DMS53 treated with DMSO at 0.1 percent for 48 hours (cell line): ENCODE measurements at regions not wholly inside any gene's neighbourhood (a gene's known extent, or its start where the extent isn't known, plus 50 kb on each side); places are given as distances from the start of the nearest gene placed in this dataset.

Experiments used
- DNase-seq: peaks from one replicate; lab custom pipeline; 2025; ENCODE audit not compliant: unreplicated experiment; lab: John Stamatoyannopoulos, UW

DNA sequence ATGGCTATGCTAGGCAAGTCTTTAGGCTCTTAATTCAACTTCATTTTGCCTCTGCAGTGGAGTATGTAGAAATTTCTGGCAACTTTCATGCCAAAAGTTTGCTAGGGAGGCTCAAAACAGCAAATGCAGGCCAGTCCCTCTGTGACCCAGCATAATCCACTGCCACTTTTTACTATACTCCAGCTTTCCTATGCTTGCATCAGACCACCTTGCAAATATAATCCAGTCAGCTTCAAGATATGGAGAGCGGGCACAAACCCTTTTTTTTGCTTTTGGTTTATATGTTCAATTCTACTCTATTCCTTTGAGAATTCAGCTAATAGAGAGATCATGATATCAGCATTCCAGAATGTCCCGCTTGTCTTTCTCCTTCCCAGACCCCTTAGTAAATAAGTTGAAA lies 192.0 kb upstream of the PABPC4L start:
- DNase-seq: no peak

DNA sequence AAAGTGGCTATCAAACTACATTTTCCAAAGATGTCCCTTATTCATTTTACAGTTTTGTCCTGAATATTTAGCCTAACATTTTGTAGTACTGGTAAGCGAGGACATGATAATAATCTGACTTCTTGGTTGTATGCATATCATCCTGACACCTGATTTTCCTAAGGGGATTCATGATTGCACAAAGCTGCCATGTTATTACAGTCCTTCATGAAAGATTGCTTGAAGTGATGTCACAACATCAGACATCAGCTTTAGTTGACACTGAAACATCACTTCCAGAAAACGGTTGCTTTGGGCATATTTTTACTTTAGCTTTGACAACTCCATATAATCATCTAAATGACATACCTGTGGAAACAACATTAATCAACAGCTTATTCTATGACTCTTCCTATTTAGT lies 188.7 kb upstream of the PABPC4L start:
- no peak for DNase-seq

DNA sequence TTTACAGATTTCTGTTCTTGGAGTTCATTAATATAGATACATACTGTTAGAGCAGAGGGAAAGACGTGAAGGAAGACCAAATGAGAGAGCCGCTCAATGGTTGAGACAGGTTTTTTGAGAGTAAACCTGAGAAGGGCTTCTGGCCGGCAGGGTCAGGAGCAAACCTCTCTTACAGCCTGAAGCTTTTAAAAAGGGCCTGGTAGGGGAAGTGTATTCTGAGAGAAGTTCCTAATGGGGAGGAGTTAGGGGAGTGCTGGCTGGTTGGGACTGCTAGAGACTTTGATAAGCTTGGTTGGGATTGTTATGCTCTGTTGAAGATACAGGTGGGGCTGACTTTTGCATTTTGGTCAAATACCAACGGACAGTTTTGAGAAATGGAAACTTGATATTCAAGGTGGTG lies 186.8 kb upstream of the PABPC4L start:
- no peak for DNase-seq

DNA sequence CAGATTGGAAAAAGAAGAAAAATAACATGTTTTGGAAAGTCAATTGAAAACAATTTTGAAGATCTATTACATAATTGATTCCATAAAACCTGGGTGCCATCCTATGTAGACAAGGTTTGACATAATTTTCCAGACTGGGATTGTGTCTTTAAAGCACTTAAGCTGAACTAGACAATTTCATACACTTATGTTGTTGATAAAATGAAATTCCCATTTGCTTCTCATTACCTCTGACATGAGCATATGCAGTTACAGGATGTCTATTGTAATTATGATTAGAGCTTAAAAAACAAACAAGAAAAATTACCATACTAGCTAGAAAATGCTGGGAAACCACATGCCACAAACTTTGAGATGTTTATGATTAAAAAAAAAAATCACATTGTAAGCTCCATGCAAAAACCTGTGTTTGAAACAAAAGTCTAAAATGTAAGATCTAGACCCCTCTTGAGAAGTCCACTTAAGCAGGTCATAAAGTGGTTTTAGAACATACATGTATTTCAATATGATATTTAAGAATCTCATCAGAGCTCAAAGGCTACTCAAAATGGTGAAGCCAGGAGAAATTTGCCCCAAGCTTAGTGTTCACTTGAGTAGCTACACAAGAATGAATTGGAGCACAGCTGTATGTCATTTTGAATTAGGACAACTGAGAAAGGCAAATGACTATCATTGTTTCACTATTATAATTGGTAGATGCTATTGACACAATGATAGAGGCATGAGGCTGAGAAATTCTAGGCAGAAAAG lies 181.1 kb upstream of the PABPC4L start:
- no peak for DNase-seq

DNA sequence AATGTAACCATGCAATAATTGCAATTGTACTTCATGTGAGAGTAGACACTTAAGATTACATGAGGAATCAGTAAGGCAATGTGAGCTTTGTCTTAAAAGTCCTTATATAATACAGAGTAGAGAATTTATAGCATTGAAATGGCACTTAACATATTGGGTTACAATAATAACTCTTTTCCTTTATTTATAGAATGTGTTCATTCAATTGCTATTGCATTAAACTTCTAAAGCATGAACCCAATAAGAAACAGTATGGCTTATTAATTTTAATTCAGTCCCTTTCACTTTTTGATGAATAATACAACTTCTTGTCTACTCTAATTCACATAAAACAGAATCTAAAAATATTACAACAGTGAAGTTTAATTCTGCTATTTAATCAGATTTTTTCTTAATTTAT lies 174.2 kb upstream of the PABPC4L start:
- no peak for DNase-seq

DNA sequence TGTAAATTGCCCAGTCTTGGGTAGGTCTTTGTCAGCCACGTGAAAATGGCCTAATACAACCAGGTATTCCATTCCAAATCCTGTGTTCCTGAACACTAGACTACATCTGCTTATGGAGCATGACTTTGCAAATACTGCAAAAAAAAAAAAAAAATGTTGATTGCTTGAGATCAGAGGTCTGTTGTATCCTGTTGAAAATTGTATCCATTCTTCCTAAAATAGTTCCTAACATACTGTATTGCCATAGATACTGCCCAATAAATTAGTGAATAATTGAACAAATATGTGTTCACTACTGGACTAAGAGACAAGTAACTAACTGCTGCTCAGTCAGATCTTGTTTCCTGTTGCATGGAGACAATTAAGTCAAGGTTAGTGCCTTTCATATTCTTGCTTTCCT lies 164.3 kb upstream of the PABPC4L start:
- DNase-seq: no peak

DNA sequence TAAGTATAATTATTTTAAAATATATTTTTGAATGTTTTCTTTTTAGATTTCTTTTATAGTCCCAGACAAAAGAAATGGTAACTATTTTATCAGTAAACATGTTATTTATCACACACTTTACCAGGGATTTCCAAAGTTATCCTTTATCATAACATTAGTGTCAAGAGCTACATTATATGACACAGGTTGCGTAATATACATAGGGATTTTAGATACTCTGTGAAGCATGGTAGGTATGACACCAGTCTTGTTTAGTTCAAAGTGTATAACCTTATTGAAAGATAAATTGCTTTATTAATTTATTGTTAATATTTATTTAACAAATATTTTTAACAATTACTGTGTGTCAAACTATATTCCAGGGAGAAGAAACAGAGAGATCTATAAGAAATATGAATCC lies 163.3 kb upstream of the PABPC4L start:
- DNase-seq: no peak

DNA sequence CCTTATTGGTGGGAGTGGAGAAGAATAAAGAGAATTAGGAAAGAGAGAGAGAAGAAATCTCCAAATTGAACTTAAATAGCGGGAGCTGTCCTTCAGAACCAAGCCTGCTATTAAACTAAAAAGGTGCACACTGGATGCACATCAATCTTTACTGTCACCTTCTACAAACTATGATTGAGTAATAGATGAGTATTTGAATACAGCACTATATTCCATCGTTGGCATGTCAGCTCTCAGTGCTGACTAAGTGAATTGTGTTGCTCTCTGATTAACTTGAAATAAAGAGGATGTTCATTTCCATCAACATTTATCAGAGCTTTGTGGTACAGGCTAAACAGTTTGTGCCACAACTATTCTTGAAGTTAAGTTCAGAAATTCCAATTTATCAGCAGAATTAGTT lies 143.7 kb upstream of the PABPC4L start:
- no peak for DNase-seq

DNA sequence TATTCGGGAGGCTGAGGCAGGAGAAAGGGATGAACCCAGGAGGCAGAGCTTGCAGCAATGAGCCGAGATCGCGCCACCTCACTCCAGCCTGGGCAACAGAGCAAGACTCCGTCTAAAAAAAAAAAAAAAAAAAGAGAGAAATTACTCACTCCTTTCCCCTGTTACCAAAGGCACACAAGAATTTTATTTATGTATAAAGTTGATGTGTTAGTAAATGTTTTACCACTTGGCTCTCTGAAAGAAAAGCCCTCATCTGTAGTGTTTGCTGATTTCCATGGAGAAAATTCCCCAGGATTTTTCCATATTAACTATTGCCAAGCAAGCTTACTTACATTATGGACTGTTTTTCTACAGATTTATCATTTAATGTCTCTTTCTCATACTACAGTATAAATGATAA lies 142.1 kb upstream of the PABPC4L start:
- DNase-seq: no peak

DNA sequence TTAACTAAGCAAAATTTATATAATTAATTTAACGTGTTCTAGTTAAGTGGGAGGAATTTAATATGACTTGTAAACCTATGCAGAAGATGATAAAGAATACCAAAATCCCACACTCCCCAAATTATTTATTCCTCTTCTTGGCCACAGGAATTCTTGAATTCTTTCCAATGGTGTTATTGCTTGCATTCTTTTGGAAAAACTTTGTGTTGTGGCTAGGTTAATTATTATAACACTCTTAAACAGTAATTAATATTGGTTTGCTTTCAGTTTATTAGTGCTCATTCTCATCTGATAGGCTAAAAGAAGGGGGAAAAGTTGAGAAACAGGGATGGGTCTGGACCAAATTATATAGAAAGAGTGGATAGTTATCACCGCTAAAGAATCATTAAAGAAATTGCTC lies 141.5 kb upstream of the PABPC4L start:
- DNase-seq: no peak

DNA sequence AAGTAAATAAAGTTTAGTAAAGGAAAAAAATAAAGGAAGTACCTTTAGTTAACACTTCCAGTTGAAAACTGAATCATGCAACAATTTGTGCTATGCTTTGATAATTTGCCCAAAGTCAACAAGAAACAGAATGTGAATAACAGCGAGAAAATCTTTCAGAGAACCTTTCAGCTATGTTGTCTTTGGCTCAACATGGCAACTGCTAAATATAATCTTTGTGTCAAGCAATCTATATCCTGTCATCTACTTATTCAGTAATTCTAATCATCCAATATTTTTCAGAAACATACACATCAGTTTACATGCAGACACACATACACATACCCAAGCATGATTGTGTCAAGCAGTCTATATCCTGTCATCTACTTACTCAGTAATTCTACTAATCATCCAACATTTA lies 136.0 kb upstream of the PABPC4L start:
- no peak for DNase-seq

DNA sequence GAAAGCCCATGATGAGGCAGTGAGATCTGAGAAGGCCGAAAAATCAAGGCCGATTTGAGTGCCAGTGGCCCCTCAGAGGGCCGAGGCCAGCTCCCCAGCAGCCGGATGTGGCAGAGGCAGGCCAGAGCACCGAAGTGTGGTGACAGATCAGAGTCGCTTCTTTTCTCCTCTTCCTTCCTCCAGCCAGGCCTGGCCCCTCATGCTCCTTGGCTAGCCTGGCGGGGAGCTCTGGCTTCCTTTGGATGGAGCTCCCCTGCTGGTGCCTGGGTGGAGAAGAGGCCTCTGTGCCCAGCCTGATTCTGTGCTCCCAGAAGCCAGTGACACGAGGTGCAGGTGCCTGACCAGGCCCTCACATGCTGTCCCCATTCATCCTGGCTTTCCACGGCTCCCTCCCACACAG lies 127.2 kb upstream of the PABPC4L start:
- DNase-seq: no peak

DNA sequence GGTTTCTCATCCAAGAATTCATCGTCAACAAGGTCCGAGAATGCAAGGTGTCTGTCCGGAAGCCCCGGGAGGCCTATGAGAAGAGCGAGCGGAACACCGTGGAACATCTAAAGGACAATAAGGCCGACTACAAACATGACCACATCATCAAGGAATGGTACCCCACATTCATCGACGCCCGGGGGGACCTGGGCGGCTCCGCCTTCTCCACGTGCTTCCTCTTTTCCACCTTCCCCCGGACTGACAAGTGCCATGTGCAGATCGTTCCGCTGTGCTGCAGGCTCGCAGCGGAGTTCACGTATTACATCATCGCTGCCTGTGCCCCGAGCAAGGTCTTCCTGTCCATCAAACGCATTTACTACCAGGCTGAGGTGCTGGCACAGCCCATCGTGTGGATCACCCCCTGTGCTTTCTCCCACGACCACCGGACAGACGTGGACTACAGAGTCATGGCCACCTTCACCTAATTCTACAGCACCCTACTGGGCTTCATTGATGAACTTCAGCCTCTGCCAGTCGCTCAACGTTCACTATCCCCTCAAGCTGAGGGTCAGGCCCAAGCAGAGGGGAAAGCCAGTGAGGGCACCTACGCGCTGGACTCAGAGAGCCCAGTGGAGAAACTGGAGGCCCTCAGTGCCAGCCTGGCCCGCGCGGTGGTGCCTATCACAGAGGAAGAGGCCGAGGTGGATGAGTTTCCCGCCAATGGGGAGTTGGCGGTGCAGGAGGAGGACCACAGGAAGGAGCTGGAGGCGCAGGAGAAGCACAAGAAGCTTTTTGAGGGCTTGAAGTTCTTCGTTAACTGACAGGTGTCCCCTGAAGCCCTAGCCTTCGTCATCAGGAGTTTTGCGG lies 125.9 kb upstream of the PABPC4L start:
- no peak for DNase-seq

DNA sequence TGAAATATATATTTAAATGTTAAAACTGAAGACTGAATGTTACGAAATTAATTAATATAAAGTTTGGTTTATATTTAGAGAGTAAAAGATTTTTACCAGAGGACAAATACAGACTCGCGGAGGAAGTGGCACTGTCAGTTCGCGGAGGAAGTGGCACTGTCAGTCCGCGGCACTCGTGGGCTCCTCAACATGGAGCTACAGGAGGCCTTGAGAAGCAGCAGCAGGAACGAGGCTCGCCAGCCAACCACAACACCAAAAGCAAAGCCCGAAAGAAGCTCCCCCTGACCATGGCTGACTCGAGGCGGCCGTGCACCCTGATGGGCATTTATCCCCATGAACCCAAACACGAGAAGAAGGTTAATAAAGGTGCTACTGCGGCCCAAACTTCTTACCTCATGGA lies 125.3 kb upstream of the PABPC4L start:
- DNase-seq: no peak

DNA sequence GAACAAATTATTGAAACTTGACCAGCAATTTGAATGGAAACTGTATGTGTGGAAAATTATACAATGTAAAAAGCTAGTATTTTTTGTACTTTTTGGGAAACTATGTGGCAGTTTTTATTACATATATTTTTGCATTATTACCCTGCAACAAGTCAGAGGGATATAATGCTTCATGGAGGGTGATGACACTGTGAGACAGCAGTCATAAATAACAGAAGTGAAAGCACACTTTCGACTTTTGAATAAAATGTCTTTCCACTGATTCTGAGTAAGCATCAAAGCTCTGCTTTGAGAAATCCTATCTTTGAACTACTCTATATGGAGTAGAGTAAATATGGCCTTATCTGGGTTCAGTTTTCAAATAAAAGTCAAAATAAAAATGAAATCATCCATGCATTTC lies 122.6 kb upstream of the PABPC4L start:
- DNase-seq: no peak

DNA sequence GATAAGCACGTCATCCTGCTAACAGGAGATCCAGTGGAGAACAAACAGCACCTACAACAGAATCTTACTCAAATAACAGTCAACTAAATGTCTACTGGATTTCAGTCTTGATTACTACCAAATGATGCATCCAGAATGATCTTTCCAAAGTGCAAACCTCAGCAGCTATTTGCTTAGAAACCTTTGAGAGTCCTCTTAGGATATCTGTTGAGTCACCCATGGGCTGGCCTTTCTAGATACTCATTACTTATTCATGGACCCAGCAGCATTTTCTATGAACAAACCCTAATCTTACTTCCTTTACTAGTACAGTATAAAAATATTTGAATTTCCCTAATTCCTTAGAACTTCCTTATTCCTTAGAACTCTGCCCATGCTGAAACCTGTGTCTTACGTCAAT lies 118.5 kb upstream of the PABPC4L start:
- DNase-seq: no peak

DNA sequence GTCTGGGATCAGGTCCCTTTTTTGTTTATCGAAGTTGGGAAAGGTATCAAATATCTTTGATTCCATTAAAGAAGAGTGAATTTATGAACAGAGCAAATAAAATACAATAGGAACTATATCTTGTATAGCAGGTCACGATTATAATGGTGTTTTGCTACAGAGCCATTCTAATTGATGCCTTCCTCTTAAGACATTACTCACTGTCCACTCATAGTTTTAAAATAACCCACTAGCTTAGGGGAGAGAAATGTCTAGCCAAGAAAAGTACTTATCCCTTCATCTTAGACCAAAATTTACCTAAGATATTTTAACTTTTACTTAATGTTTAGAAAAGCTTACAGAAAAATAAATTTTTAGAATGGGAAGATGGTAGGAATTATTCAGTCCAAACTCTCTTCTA lies 112.0 kb upstream of the PABPC4L start:
- DNase-seq: no peak

DNA sequence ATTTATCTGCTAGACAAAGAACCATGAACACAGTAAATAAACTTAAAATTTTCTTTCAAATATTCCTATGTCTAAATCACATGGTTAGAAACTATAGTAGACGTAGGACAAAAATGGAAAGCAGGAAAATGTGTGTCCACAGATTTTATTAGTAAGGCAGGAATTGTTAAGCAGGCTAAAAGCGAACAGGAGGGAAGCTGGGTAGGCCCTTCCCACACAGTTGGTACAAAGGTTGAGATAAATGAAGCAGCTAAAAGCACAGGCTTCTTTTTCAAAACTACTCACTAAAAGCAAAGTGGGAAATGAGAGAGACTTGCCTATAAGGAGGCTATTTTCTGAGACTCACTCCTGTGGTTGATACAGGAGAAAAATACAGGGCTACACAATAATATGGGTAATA lies 108.1 kb upstream of the PABPC4L start:
- DNase-seq: no peak

DNA sequence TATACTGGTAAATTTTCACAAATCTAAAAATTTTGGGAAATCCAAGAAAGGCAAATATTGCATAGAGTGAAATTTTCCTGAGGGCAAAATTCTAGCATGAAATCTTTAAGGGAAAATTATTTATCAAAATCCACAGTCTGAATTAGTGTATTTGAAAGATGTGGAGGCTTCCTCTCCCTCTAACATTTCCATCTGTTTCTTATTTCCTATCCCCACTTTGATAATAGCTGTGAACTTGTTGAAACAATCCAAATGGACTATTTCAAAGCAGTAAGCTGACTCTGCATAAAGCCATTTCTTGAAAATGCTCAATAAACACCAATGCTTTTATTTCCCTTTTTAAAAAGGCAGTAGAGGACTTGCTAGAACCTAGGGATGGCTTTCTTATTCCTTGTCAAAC lies 107.3 kb upstream of the PABPC4L start:
- DNase-seq: no peak

DNA sequence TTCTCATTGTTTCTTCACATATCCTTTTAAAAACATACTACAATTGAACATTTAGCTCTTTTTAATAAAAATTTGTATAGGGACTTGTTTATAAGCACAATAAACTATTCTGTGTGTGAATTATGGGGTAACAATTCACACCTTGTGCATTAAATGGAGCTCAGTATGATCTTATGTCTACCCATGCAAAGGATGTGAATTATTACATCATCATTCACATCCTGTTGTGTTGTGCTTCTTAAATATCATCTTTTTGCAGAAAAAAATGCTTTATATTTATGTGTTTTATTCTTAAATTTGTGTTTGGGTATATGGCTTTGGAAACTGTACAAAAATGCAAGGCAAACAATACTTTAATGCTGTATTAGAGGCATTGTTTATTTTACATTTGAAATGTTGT lies 96.7 kb upstream of the PABPC4L start:
- no peak for DNase-seq

DNA sequence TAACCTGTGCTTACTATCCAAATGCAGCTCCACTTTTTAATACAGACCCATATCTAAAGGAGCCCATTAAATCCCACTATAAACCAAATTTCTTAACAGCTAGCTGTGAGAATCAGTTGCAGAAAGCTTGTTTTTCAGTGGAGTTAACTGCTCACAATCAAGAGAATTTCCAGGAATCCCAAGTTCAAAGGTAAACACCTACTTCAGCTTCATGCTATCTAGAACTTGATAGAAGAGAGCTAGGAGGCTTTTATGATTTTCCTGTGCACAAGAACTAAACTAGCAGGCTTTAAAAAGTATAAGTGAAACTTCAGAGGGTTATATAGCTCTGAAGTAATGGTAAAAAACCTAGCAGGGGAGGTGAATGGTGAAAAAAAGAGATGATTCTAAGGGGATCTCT lies 96.2 kb upstream of the PABPC4L start:
- no peak for DNase-seq

DNA sequence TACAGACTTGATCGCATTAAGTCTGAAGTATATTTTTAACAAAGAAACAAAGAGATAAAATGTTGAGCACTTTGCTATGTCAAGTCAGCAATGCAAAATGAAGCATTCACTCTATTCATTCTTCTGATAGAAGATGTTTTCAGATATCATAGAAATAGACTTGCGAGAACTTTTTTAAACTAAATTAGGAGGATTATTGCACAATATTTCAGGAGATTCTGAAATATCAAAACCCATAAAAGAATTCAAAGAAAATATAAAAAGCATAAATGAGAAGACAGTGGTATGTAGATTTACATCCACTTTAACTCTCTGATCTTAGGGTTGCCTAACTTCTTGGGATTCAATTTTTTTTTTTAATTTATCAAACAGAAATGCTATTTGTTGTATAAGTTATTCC lies 81.1 kb upstream of the PABPC4L start:
- DNase-seq: no peak

DNA sequence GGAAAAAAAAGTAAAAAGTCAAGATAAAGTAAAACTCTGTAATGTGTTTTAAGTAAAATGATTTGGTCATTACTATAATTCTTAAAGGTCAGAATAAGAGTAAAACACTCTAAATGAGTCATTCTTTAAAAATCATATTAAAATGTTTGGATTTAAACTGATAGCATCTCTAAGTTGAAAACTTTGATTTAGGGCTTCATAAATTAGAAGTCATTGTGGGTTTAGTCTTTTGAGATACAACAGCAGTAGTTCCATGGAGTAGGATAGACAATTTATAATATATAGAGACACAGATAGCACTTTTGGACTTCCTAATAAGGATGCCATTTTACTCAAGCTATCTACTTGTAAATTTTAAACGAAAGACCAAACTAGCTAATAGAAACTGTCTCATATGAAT lies 77.1 kb upstream of the PABPC4L start:
- DNase-seq: no peak
